ENCODE measurements at regions not wholly inside any gene's neighbourhood (a gene's known extent, or its start where the extent isn't known, plus 50 kb on each side); places are given as distances from the start of the nearest gene placed in this dataset.

DNA sequence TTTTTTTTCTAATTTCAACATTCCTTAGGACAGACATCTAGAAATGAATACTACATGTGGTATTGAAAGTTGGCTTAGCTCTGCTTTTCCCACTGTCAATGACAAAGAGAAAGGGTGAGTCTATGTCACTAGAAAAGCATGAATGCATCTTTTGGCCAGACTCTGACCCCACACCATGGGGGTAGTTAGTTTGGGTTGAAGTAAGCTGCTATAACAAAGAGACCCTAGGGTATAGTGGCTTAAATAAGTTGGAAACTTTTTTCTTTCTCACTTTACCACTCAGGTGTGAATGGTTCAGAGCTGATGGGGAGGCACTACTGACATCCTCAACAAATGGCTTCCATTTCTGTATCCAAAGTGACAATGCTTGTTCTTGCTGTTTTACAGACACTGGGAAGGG, 161.5 kb downstream of the DLEU7 start:
- H3K27me3 ChIP-seq (ENCODE audit: control insufficient read depth in 1 of 2, insufficient read depth in 2 of 2, low read length in 2 of 2), result no peaks in the 10 kb centered on the region
- H3K27ac ChIP-seq (ENCODE audit: low read depth in 2 of 2, low read length in 1 of 2), result no peak overlapping the region
- H3K4me3 ChIP-seq (ENCODE audit: low read depth in 1 of 2, low read length in 2 of 2), result no peak overlapping the region
- peaks cover 0 to 3% of the 10 kb centered on the region in 2 donors for H3K4me1 ChIP-seq (ENCODE audit: control insufficient read depth in 2 of 2, insufficient read depth in 2 of 2, low read length in 1 of 2)
- no peaks in the 10 kb centered on the region for H3K9me3 ChIP-seq (ENCODE audit: control insufficient read depth in 2 of 2, insufficient read depth in 1 of 2, low read depth in 1 of 2, low read length in 1 of 2)
- H3K36me3 ChIP-seq (ENCODE audit: control insufficient read depth in 2 of 2, insufficient read depth in 2 of 2, low read length in 1 of 2), result no peaks in the 10 kb centered on the region

DNA sequence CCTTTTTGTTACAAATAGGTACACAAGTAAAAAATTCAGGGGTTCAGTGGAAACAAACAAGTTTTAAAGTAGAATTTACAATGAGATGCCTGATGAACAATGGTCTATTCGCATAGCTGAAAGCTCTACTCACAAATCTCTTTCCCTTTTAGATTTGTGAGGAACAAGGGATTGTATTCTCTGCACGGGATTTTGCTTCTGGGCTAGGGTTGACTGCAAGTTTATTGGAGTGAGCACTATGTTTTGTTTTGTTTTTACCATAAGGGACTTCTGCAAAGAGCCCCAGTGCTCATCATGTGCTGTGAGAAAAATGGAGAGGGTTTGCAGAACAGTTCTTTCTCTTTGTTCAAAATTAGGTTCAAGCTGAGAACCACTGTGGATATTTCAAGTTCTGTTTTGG, 160.5 kb downstream of the DLEU7 start:
- Histone ChIP-seq H3K36me3 (ENCODE audit: control insufficient read depth in 2 of 2, insufficient read depth in 2 of 2, low read length in 1 of 2) (no peaks in the 10 kb centered on the region), H3K27ac (ENCODE audit: low read depth in 2 of 2, low read length in 1 of 2) (no peak overlapping the region), H3K27me3 (ENCODE audit: control insufficient read depth in 1 of 2, insufficient read depth in 2 of 2, low read length in 2 of 2) (no peaks in the 10 kb centered on the region), H3K4me3 (ENCODE audit: low read depth in 1 of 2, low read length in 2 of 2) (no peak overlapping the region), H3K4me1 (ENCODE audit: control insufficient read depth in 2 of 2, insufficient read depth in 2 of 2, low read length in 1 of 2) (no peaks in the 10 kb centered on the region), H3K9me3 (ENCODE audit: control insufficient read depth in 2 of 2, insufficient read depth in 1 of 2, low read depth in 1 of 2, low read length in 1 of 2) (no peaks in the 10 kb centered on the region)
- 74% methylated on average over 2 of the region's 2 CpGs for WGBS, 2 donors

- Histone ChIP-seq H3K4me3 (ENCODE audit: low read depth in 1 of 2, low read length in 2 of 2) (no peak overlapping the region), H3K27ac (ENCODE audit: low read depth in 2 of 2, low read length in 1 of 2) (no peak overlapping the region), H3K36me3 (ENCODE audit: control insufficient read depth in 2 of 2, insufficient read depth in 2 of 2, low read length in 1 of 2) (no peaks in the 10 kb centered on the region), H3K27me3 (ENCODE audit: control insufficient read depth in 1 of 2, insufficient read depth in 2 of 2, low read length in 2 of 2) (no peaks in the 10 kb centered on the region), H3K4me1 (ENCODE audit: control insufficient read depth in 2 of 2, insufficient read depth in 2 of 2, low read length in 1 of 2) (no peaks in the 10 kb centered on the region), H3K9me3 (ENCODE audit: control insufficient read depth in 2 of 2, insufficient read depth in 1 of 2, low read depth in 1 of 2, low read length in 1 of 2) (no peaks in the 10 kb centered on the region)
- WGBS, 2 donors, result 79 to 83% methylated on average over 3 of the region's 3 CpGs
Observed at GRCh38 chr13:50684366-50684765, 159.1 kb downstream of the DLEU7 start.

GRCh38 chr13:50685491-50685890, 158.0 kb downstream of the DLEU7 start:
- H3K4me1 ChIP-seq (ENCODE audit: control insufficient read depth in 2 of 2, insufficient read depth in 2 of 2, low read length in 1 of 2), result no peaks in the 10 kb centered on the region
- H3K9me3 ChIP-seq (ENCODE audit: control insufficient read depth in 2 of 2, insufficient read depth in 1 of 2, low read depth in 1 of 2, low read length in 1 of 2), result no peaks in the 10 kb centered on the region
- H3K27ac ChIP-seq (ENCODE audit: low read depth in 2 of 2, low read length in 1 of 2), result no peak overlapping the region
- H3K27me3 ChIP-seq (ENCODE audit: control insufficient read depth in 1 of 2, insufficient read depth in 2 of 2, low read length in 2 of 2), result no peaks in the 10 kb centered on the region
- no peak overlapping the region for H3K4me3 ChIP-seq (ENCODE audit: low read depth in 1 of 2, low read length in 2 of 2)
- WGBS, 2 donors, result 39 to 41% methylated on average over 3 of the region's 3 CpGs
- H3K36me3 ChIP-seq (ENCODE audit: control insufficient read depth in 2 of 2, insufficient read depth in 2 of 2, low read length in 1 of 2), result no peaks in the 10 kb centered on the region

- no peaks in the 10 kb centered on the region for H3K27me3 ChIP-seq (ENCODE audit: control insufficient read depth in 1 of 2, insufficient read depth in 2 of 2, low read length in 2 of 2)
- H3K4me3 ChIP-seq (ENCODE audit: low read depth in 1 of 2, low read length in 2 of 2), result no peak overlapping the region
- H3K27ac ChIP-seq (ENCODE audit: low read depth in 2 of 2, low read length in 1 of 2), result no peak overlapping the region
- 47 to 48% methylated on average over 5 of the region's 5 CpGs for WGBS, 2 donors
- H3K36me3 ChIP-seq (ENCODE audit: control insufficient read depth in 2 of 2, insufficient read depth in 2 of 2, low read length in 1 of 2), result no peaks in the 10 kb centered on the region
- no peaks in the 10 kb centered on the region for H3K9me3 ChIP-seq (ENCODE audit: control insufficient read depth in 2 of 2, insufficient read depth in 1 of 2, low read depth in 1 of 2, low read length in 1 of 2)
- no peaks in the 10 kb centered on the region for H3K4me1 ChIP-seq (ENCODE audit: control insufficient read depth in 2 of 2, insufficient read depth in 2 of 2, low read length in 1 of 2)
Observed at GRCh38 chr13:50685956-50686355, 157.5 kb downstream of the DLEU7 start.

DNA sequence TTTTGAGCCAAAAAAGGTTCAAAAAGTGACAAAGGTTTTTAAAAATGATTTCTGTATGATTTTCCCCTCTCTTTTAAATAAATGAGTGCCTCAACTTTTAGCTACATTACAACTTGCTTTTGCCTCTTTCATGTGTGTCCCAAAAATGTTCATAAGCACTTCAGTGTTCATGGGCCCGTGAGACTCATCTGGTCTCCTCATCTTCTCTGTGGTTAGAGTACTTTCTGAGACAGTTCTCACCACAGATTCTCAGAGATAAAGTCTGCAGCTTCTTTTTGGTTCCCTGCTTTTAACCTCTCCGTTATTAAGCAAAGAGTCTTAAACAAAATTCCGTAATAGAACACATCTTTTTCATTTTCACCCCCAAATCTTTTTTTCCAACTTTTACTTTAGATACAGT, 156.9 kb downstream of the DLEU7 start:
- H3K27ac ChIP-seq (ENCODE audit: low read depth in 2 of 2, low read length in 1 of 2), result no peak overlapping the region
- no peak overlapping the region for H3K4me3 ChIP-seq (ENCODE audit: low read depth in 1 of 2, low read length in 2 of 2)
- H3K27me3 ChIP-seq (ENCODE audit: control insufficient read depth in 1 of 2, insufficient read depth in 2 of 2, low read length in 2 of 2), result no peaks in the 10 kb centered on the region
- no peaks in the 10 kb centered on the region for H3K36me3 ChIP-seq (ENCODE audit: control insufficient read depth in 2 of 2, insufficient read depth in 2 of 2, low read length in 1 of 2)
- 80 to 82% methylated on average over 3 of the region's 3 CpGs for WGBS, 2 donors
- H3K4me1 ChIP-seq (ENCODE audit: control insufficient read depth in 2 of 2, insufficient read depth in 2 of 2, low read length in 1 of 2), result no peaks in the 10 kb centered on the region
- no peaks in the 10 kb centered on the region for H3K9me3 ChIP-seq (ENCODE audit: control insufficient read depth in 2 of 2, insufficient read depth in 1 of 2, low read depth in 1 of 2, low read length in 1 of 2)

DNA sequence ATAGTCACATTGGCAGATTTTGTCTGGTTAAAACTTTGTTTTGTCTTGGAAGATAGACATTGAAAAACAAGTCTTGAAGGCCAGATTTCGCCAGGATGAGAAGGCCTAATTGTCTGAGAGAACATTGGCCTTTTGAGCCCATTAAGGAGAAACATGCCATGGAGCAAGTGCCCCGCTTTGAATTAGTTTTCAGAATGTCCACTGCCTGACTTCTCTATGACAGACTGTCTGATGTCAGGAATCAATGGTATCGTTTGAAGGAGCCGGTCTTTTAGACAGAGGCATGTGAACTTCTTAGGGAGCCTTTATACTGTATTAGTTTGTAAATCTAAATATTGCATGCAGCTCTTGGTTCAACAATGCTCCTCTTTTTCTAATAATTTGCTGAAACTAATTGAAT, 155.9 kb downstream of the DLEU7 start:
- H3K4me3 ChIP-seq (ENCODE audit: low read depth in 1 of 2, low read length in 2 of 2), result no peak overlapping the region
- H3K27ac ChIP-seq (ENCODE audit: low read depth in 2 of 2, low read length in 1 of 2), result no peak overlapping the region
- 97 to 98% methylated on average over 4 of the region's 4 CpGs for whole genome bisulfite sequencing, 2 donors
- H3K27me3 ChIP-seq (ENCODE audit: control insufficient read depth in 1 of 2, insufficient read depth in 2 of 2, low read length in 2 of 2), result no peaks in the 10 kb centered on the region
- H3K36me3 ChIP-seq (ENCODE audit: control insufficient read depth in 2 of 2, insufficient read depth in 2 of 2, low read length in 1 of 2), result no peaks in the 10 kb centered on the region
- H3K9me3 ChIP-seq (ENCODE audit: control insufficient read depth in 2 of 2, insufficient read depth in 1 of 2, low read depth in 1 of 2, low read length in 1 of 2), result no peaks in the 10 kb centered on the region
- H3K4me1 ChIP-seq (ENCODE audit: control insufficient read depth in 2 of 2, insufficient read depth in 2 of 2, low read length in 1 of 2), result no peaks in the 10 kb centered on the region

DNA sequence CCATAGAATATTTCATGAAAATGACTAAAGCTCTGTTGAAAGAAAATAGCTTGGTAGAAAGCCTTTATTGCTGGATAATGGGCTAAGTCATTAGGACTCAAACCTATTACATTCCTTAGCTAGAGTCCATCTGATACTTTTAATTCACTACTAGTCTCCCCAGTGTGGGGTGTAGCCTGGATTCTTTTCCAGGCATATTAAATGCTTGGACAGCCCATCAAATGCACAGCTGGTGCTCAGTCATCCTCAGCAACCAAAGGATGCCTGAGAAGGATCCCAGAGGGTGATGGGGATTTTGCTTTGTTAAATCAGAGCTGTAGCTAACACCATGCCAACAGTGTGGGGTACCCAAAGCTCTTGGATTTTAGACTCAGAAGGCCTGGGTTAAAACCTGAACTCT, 153.5 kb downstream of the DLEU7 start:
- H3K4me1 ChIP-seq (ENCODE audit: control insufficient read depth in 2 of 2, insufficient read depth in 2 of 2, low read length in 1 of 2), result no peaks in the 10 kb centered on the region
- H3K27me3 ChIP-seq (ENCODE audit: control insufficient read depth in 1 of 2, insufficient read depth in 2 of 2, low read length in 2 of 2), result no peaks in the 10 kb centered on the region
- no peak overlapping the region for H3K4me3 ChIP-seq (ENCODE audit: low read depth in 1 of 2, low read length in 2 of 2)
- no peak overlapping the region for H3K27ac ChIP-seq (ENCODE audit: low read depth in 2 of 2, low read length in 1 of 2)
- H3K9me3 ChIP-seq (ENCODE audit: control insufficient read depth in 2 of 2, insufficient read depth in 1 of 2, low read depth in 1 of 2, low read length in 1 of 2), result no peaks in the 10 kb centered on the region
- no peaks in the 10 kb centered on the region for H3K36me3 ChIP-seq (ENCODE audit: control insufficient read depth in 2 of 2, insufficient read depth in 2 of 2, low read length in 1 of 2)

DNA sequence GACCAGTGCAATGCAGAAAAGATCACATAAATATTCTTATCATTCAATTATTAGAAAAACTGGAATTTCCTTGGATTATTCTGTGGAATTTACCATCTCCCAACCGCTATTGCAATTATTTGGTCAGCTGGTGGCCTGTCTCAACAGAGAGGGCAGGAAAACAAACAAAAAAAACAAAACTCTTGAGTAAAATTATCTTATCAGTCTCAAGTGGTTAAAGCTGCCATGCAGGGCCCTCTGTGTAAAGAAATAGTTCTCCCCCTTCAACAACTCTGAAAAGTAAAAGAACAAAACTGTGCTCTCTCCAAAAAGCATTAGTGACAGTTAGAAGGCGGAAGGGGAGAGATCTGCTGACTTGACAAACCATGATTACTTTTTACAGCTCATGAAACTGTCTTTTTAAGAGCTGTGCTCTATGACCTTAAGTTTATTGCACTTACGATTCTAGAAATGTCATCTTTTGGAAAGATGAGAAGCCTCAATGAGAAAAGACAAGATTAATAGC, 152.3 kb downstream of the DLEU7 start:
- Histone ChIP-seq H3K36me3 (ENCODE audit: control insufficient read depth in 2 of 2, insufficient read depth in 2 of 2, low read length in 1 of 2) (no peaks in the 10 kb centered on the region), H3K4me1 (ENCODE audit: control insufficient read depth in 2 of 2, insufficient read depth in 2 of 2, low read length in 1 of 2) (no peaks in the 10 kb centered on the region), H3K27ac (ENCODE audit: low read depth in 2 of 2, low read length in 1 of 2) (no peak overlapping the region), H3K9me3 (ENCODE audit: control insufficient read depth in 2 of 2, insufficient read depth in 1 of 2, low read depth in 1 of 2, low read length in 1 of 2) (no peaks in the 10 kb centered on the region), H3K4me3 (ENCODE audit: low read depth in 1 of 2, low read length in 2 of 2) (no peak overlapping the region), H3K27me3 (ENCODE audit: control insufficient read depth in 1 of 2, insufficient read depth in 2 of 2, low read length in 2 of 2) (no peaks in the 10 kb centered on the region)
- WGBS, 2 donors, result 64 to 75% methylated on average over 3 of the region's 3 CpGs

DNA sequence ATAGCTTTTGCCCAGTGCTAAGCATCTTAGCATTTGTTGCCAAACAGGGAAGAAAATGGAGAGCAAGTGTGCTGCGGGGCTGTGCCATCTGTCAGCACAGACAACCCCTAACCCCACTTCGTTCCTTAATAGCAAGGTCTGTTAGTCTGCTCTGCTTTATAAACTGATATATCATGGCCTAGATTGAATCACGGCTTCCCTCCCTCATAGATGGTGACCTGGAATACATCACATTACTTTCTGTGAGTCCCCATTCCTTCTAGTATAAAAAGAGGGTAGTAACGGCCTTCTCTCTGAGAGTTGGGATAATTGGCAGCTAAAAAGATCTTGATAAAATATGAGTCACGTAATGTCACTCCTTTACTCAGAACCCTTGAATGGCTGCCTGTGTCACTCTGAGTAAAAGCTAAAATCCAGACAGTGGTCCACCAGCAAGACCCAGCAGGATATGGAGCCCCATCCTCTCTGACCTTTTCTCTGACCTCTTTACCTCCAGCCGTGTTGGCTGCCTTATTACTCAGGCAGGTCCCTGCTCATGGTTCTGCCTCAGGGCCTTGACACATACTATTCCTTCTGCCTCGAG, 151.7 kb downstream of the DLEU7 start:
- Histone ChIP-seq H3K9me3 (ENCODE audit: control insufficient read depth in 2 of 2, insufficient read depth in 1 of 2, low read depth in 1 of 2, low read length in 1 of 2) (no peaks in the 10 kb centered on the region), H3K4me1 (ENCODE audit: control insufficient read depth in 2 of 2, insufficient read depth in 2 of 2, low read length in 1 of 2) (no peaks in the 10 kb centered on the region), H3K27ac (ENCODE audit: low read depth in 2 of 2, low read length in 1 of 2) (no peak overlapping the region), H3K4me3 (ENCODE audit: low read depth in 1 of 2, low read length in 2 of 2) (no peak overlapping the region), H3K36me3 (ENCODE audit: control insufficient read depth in 2 of 2, insufficient read depth in 2 of 2, low read length in 1 of 2) (no peaks in the 10 kb centered on the region), H3K27me3 (ENCODE audit: control insufficient read depth in 1 of 2, insufficient read depth in 2 of 2, low read length in 2 of 2) (no peaks in the 10 kb centered on the region)
- 66 to 78% methylated on average over 7 of the region's 7 CpGs for WGBS, 2 donors
